ENCODE measurements at regions not wholly inside any gene's neighbourhood (a gene's known extent, or its start where the extent isn't known, plus 50 kb on each side); places are given as distances from the start of the nearest gene placed in this dataset.

- no peak for DNase-seq (ENCODE audit: insufficient read length, low spot score)
- no peak for FAIRE-seq
Observed at GRCh38 chr4:41483771-41484170, 54.2 kb upstream of the LIMCH1 start.

DNA sequence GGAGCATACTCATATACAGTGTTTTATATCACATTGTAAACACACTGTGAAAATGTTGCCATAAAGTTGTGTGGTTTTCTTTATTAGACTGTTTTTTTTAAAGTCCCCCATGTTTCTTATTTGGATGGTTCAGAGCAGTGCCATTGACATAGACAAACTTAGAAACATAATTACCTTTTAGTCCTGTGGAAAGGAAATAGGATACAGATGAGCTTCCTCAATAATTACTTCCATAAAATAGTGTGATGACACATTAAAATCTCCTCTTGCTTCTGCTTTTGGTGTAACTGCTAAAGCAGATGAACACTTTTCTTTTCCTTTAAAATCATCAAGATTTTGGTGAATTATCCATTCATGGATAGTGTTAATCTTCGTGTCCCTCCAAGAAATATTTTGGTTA, 52.9 kb upstream of the LIMCH1 start:
- DNase-seq (ENCODE audit: insufficient read length, low spot score) (no peak), FAIRE-seq (no peak)

- no peak for FAIRE-seq
- no peak for DNase-seq (ENCODE audit: insufficient read length, low spot score)
Observed at GRCh38 chr4:41487868-41488440, 50.0 kb upstream of the LIMCH1 start.
